H1 (cell line): ENCODE measurements at regions not wholly inside any gene's neighbourhood (a gene's known extent, or its start where the extent isn't known, plus 50 kb on each side); places are given as distances from the start of the nearest gene placed in this dataset.

Experiments used
- ASH2L ChIP-seq: fragments of 200-600, 300-600 bp; sonication (generic); IDR thresholded peaks from one replicate; pipeline ENCODE4 v1.7.1; 2017; ENCODE audit warnings: low read length
- CTBP2 ChIP-seq: IDR thresholded peaks from 2 replicates; pipeline ENCODE4 v1.7.0; 2011; ENCODE audit warnings: borderline replicate concordance, mild to moderate bottlenecking, moderate library complexity, mixed read lengths, low read length; ENCODE audit not compliant: insufficient read depth, insufficient read length
- HDAC6 ChIP-seq: IDR thresholded peaks from one replicate; pipeline ENCODE4 v1.7.1; 2012; ENCODE audit warnings: low read depth, mild to moderate bottlenecking, inconsistent platforms, low read length, moderate library complexity
- MAFK ChIP-seq: IDR thresholded peaks from 2 replicates; pipeline ENCODE4 v1.6.1; 2012; ENCODE audit warnings: low read depth, mild to moderate bottlenecking, improper control_type of control experiment, low read length
- PHF8 ChIP-seq: fragments of 200-600 bp; sonication (generic); conservative IDR thresholded peaks from 2 replicates; pipeline ENCODE4 v1.7.1; 2012; ENCODE audit warnings: low read depth, mild to moderate bottlenecking, inconsistent platforms, low read length, moderate library complexity
- POU5F1 ChIP-seq: IDR thresholded peaks from 2 replicates; pipeline ENCODE4 v1.6.1; 2011; ENCODE audit warnings: low read depth, mild to moderate bottlenecking, low read length, moderate library complexity
- TF ChIP-seq, protein P1 (sequence below): IDR thresholded peaks from 2 replicates; pipeline ENCODE4 v1.6.1; 2012; ENCODE audit warnings: low read length, inconsistent platforms

DNA sequence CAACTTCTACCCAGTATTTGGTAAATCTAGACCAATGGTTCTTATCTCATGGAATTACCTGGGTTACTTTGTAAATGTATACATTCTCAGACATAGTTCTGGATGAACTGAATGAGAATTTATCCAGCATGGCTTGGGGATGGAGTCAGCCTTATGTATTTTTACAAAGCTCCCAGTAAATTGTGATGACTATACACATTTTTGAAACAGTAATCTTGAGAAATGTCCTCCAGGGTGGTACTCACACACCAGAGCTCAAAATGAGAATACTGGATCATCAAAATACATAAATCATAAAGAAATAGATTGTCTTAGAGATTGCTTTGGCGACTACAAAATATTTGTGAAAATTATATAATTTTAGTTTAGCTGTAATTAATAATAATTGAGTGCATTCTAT is 722.1 kb upstream of the DPPA4 start (continued):
- TF ChIP-seq HDAC6 = no peak
- TF ChIP-seq PHF8 = no peak
- TF ChIP-seq, protein P1, sequence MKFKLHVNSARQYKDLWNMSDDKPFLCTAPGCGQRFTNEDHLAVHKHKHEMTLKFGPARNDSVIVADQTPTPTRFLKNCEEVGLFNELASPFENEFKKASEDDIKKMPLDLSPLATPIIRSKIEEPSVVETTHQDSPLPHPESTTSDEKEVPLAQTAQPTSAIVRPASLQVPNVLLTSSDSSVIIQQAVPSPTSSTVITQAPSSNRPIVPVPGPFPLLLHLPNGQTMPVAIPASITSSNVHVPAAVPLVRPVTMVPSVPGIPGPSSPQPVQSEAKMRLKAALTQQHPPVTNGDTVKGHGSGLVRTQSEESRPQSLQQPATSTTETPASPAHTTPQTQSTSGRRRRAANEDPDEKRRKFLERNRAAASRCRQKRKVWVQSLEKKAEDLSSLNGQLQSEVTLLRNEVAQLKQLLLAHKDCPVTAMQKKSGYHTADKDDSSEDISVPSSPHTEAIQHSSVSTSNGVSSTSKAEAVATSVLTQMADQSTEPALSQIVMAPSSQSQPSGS = no peak
- no peak for TF ChIP-seq CTBP2
- TF ChIP-seq ASH2L = no peak
- TF ChIP-seq POU5F1 = no peak
- no peak for TF ChIP-seq MAFK
- TF ChIP-seq, all 59 proteins: peak for 0
